ENCODE measurements at regions not wholly inside any gene's neighbourhood (a gene's known extent, or its start where the extent isn't known, plus 50 kb on each side); places are given as distances from the start of the nearest gene placed in this dataset.
"Not testable (repeated sequence)": the region's sequence is repeated elsewhere in the genome, so short reads cannot be mapped to it uniquely, and the experiment has no call there.

- no peaks in the 10 kb centered on the region for H3K27me3 Mint-ChIP-seq (ENCODE audit: low read depth)
- peak overlapping the region in 1 of 3 experiments; percentile 49 for H3K27ac Mint-ChIP-seq
- no peak overlapping the region for H3K4me3 Mint-ChIP-seq
- H3K36me3 Mint-ChIP-seq (ENCODE audit: low read depth), result no peaks in the 10 kb centered on the region
- no peak for TF ChIP-seq CTCF (IDR thresholded peaks at IDR 0.05; ENCODE audit: unreplicated experiment in 3 of 3)
- H3K9me3 Mint-ChIP-seq, result no peaks in the 10 kb centered on the region
- H3K4me1 Mint-ChIP-seq, result peaks cover 7% of the 10 kb centered on the region
These were observed 208.9 kb downstream of the ZNF608 start for GRCh38 chr5:124537522-124537921.

GRCh38 chr5:124537107-124537506 lies 209.3 kb downstream of the ZNF608 start:
- Mint-ChIP-seq H3K27ac (peak overlapping the region in 1 of 3 experiments; percentile 49), H3K27me3 (ENCODE audit: low read depth) (no peaks in the 10 kb centered on the region), H3K4me3 (no peak overlapping the region), H3K4me1 (peaks cover 7% of the 10 kb centered on the region), H3K36me3 (ENCODE audit: low read depth) (no peaks in the 10 kb centered on the region), H3K9me3 (no peaks in the 10 kb centered on the region)
- TF ChIP-seq CTCF (IDR thresholded peaks at IDR 0.05; ENCODE audit: unreplicated experiment in 3 of 3), result no peak

- Mint-ChIP-seq H3K27ac (no peak overlapping the region), H3K4me3 (no peak overlapping the region), H3K4me1 (peaks cover 7% of the 10 kb centered on the region), H3K9me3 (no peaks in the 10 kb centered on the region), H3K27me3 (ENCODE audit: low read depth) (no peaks in the 10 kb centered on the region), H3K36me3 (ENCODE audit: low read depth) (no peaks in the 10 kb centered on the region)
- no peak for TF ChIP-seq CTCF (IDR thresholded peaks at IDR 0.05; ENCODE audit: unreplicated experiment in 3 of 3)
These were observed 210.1 kb downstream of the ZNF608 start for GRCh38 chr5:124536333-124536732.

GRCh38 chr5:124530916-124531315 lies 215.5 kb downstream of the ZNF608 start:
- H3K36me3 Mint-ChIP-seq (ENCODE audit: low read depth), result no peaks in the 10 kb centered on the region
- TF ChIP-seq CTCF (IDR thresholded peaks at IDR 0.05; ENCODE audit: unreplicated experiment in 3 of 3), result no peak
- no peaks in the 10 kb centered on the region for H3K9me3 Mint-ChIP-seq
- H3K4me3 Mint-ChIP-seq, result no peak overlapping the region
- H3K4me1 Mint-ChIP-seq, result no peaks in the 10 kb centered on the region
- H3K27ac Mint-ChIP-seq, result no peak overlapping the region
- no peaks in the 10 kb centered on the region for H3K27me3 Mint-ChIP-seq (ENCODE audit: low read depth)

GRCh38 chr5:124528838-124529237 lies 217.6 kb downstream of the ZNF608 start:
- no peak overlapping the region for H3K4me3 Mint-ChIP-seq
- H3K4me1 Mint-ChIP-seq, result no peaks in the 10 kb centered on the region
- no peak overlapping the region for H3K27ac Mint-ChIP-seq
- peaks cover 6% of the 10 kb centered on the region for H3K9me3 Mint-ChIP-seq
- H3K27me3 Mint-ChIP-seq (ENCODE audit: low read depth), result no peaks in the 10 kb centered on the region
- no peaks in the 10 kb centered on the region for H3K36me3 Mint-ChIP-seq (ENCODE audit: low read depth)
- no peak for TF ChIP-seq CTCF (IDR thresholded peaks at IDR 0.05; ENCODE audit: unreplicated experiment in 3 of 3)

GRCh38 chr5:124527220-124527991 lies 219.0 kb downstream of the ZNF608 start:
- no peaks in the 10 kb centered on the region for H3K36me3 Mint-ChIP-seq (ENCODE audit: low read depth)
- peaks cover 9% of the 10 kb centered on the region for H3K9me3 Mint-ChIP-seq
- no peak for TF ChIP-seq CTCF (IDR thresholded peaks at IDR 0.05; ENCODE audit: unreplicated experiment in 3 of 3)
- H3K27me3 Mint-ChIP-seq (ENCODE audit: low read depth), result peaks cover 4% of the 10 kb centered on the region
- no peak overlapping the region for H3K27ac Mint-ChIP-seq
- peaks cover 4% of the 10 kb centered on the region for H3K4me1 Mint-ChIP-seq
- no peak overlapping the region for H3K4me3 Mint-ChIP-seq

- not testable (repeated sequence) for H3K4me1 Mint-ChIP-seq
These were observed 220.4 kb downstream of the ZNF608 start for GRCh38 chr5:124526079-124526478.

More at GRCh38 chr5:124526079-124526478, 220.4 kb downstream of the ZNF608 start:
- not testable (repeated sequence) for H3K36me3 Mint-ChIP-seq (ENCODE audit: low read depth); H3K4me3 Mint-ChIP-seq; H3K27me3 Mint-ChIP-seq (ENCODE audit: low read depth); H3K27ac Mint-ChIP-seq
- H3K9me3 Mint-ChIP-seq, result peaks cover 10% of the 10 kb centered on the region

Measured in nephron (organoid).